K562 (cell line): ENCODE measurements at regions not wholly inside any gene's neighbourhood (a gene's known extent, or its start where the extent isn't known, plus 50 kb on each side); places are given as distances from the start of the nearest gene placed in this dataset.

Experiments
- AFF4 ChIP-seq: sonication (generic); formaldehyde crosslinking; IDR thresholded peaks from 2 replicates; pipeline ENCODE4 v1.8.0; 2023; ENCODE audit warnings: mild to moderate bottlenecking, missing genetic modification reagents
- ATF4 ChIP-seq: fragments of 450-650 bp; formaldehyde crosslinking; IDR thresholded peaks from 2 replicates; pipeline ENCODE4 v1.4.0; 2022; ENCODE audit warnings: mild to moderate bottlenecking, moderate library complexity
- CTCFL ChIP-seq: IDR thresholded peaks from 2 replicates; pipeline ENCODE4 v1.6.1; 2011; ENCODE audit warnings: borderline replicate concordance, low read depth, mild to moderate bottlenecking, moderate library complexity, low read length; ENCODE audit not compliant: insufficient read depth, poor library complexity, severe bottlenecking
- FOXP1 ChIP-seq: sonication (generic); formaldehyde crosslinking; IDR thresholded peaks from 2 replicates; pipeline ENCODE4 v1.8.0; 2022; ENCODE audit warnings: mild to moderate bottlenecking, missing genetic modification reagents
- HINFP ChIP-seq: fragments of 450-650 bp; conservative IDR thresholded peaks from 2 replicates; pipeline ENCODE4 v1.6.1; 2016; ENCODE audit warnings: missing genetic modification characterization, low read depth, mild to moderate bottlenecking, control low read depth, missing compliant biosample characterization
- MTF1 ChIP-seq: fragments of 250-450 bp; sonication (Bioruptor Pico); IDR thresholded peaks from 2 replicates; pipeline ENCODE4 v1.9.0; 2021; ENCODE audit warnings: moderate library complexity, mild to moderate bottlenecking, inconsistent platforms, borderline replicate concordance
- POLR2B ChIP-seq: fragments of 450-650 bp; IDR thresholded peaks from 2 replicates; pipeline ENCODE4 v1.6.1; 2018; ENCODE audit warnings: low read depth; ENCODE audit not compliant: partially characterized antibody
- SMAD3 ChIP-seq: fragments of 450-650 bp; formaldehyde crosslinking; conservative IDR thresholded peaks from 2 replicates; pipeline ENCODE4 v1.4.0; 2020; ENCODE audit warnings: mild to moderate bottlenecking
- STAT5A ChIP-seq: IDR thresholded peaks from 2 replicates; pipeline ENCODE4 v1.6.1; 2012; ENCODE audit warnings: low read length, inconsistent platforms, borderline replicate concordance
- TSHZ1 ChIP-seq: fragments of 250-450 bp; sonication (Bioruptor Pico); IDR thresholded peaks from 2 replicates; pipeline ENCODE4 v1.4.0; 2020; ENCODE audit warnings: mild to moderate bottlenecking, moderate library complexity
- ZNF589 ChIP-seq: fragments of 200-800 bp; sonication (Bioruptor generic); IDR thresholded peaks from 2 replicates; pipeline ENCODE4 v1.6.1; 2016; ENCODE audit warnings: low read depth, missing genetic modification characterization, missing compliant biosample characterization
- ZNF79 ChIP-seq: fragments of 250-450 bp; sonication (Bioruptor Pico); IDR thresholded peaks from 2 replicates; pipeline ENCODE4 v1.4.0; 2020; ENCODE audit warnings: low read depth, mild to moderate bottlenecking, moderate library complexity

- TF ChIP-seq ATF4 (CRISPR knock-in tag) = no peak
- peak; percentile 83; the same call in 1 of the 2 replicates for TF ChIP-seq ZNF589 (CRISPR knock-in tag)
- TF ChIP-seq SMAD3 (CRISPR knock-in tag) = peak; percentile 95
- TF ChIP-seq FOXP1 = no peak
- TF ChIP-seq HINFP (tag) = peak; percentile 80
- no peak for TF ChIP-seq TSHZ1 (CRISPR knock-in tag)
- no peak for TF ChIP-seq STAT5A
- no peak for TF ChIP-seq AFF4 (CRISPR knock-in tag)
- peak; percentile 72; the same call in 1 of the 2 replicates for TF ChIP-seq ZNF79
- no peak for TF ChIP-seq CTCFL
- TF ChIP-seq POLR2B = no peak
- TF ChIP-seq MTF1 = no peak
Observed at GRCh38 chr3:32056559-32057290, 49.7 kb upstream of the GPD1L start (continued).
